Superior temporal gyrus (tissue), 1 donor: ENCODE measurements at regions not wholly inside any gene's neighbourhood (a gene's known extent, or its start where the extent isn't known, plus 50 kb on each side); places are given as distances from the start of the nearest gene placed in this dataset.

Experiments
- DNase-seq: peaks from one replicate; pipeline ENCODE4 v3.0.0-alpha.2; 2016; ENCODE audit errors: extremely low spot score

DNA sequence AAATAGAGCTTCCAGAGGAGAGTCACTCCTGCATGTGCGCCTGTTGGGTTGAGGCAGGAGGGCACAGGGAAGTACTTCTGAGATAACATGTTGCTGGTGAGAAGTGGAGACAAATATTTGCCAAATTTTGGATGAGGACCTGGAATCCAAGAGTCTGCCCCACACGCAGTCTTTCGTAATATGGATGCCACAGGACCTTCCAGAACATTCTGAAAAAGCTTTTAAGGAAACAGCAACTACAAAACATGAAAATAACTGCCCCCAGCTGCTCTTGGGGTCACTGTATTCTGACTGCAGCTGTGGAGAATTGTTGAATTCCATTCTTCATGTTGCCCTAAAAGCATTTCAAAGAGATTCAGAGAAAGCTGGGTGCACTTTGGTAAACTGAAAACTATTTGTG, 227.5 kb downstream of the C1D start:
- no peak for DNase-seq

DNA sequence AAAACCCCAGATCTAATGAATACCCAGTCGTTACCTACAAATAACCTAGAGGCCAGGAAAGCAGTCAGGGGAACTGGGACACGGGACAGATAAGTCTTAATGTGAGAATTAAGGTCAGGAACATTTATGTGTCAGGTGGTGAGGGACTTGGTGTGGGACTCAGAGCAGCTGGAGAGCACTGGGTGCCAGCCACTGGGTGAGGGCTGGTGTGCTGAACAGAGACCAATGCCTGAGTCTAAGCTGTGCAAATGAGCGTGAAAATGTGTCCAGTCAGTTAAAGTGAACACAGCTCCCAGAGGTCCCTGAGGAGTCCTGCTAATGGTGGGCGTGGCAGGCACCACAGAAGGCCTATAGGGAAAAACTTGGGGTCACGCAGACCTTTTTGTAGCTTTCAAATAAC, 225.9 kb downstream of the C1D start:
- no peak for DNase-seq

DNA sequence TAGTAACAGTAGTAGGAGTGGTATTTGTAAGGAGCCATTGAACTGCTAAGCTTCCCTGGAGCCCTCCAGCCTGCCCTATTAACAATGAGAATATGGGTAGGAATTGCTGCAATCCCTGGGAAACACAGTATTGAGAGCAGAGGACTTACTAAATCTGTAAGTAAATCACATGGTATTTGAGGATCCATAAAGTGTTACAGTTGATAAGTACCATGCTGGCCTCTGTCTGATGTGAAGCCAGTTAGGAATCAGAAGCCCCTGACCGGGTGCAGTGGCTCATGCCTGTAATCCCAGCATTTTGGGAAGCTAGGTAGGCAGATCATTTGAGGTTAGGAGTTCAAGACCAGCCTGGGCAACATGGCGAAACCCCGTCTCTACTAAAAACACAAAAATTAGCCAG, 224.6 kb downstream of the C1D start:
- no peak for DNase-seq

DNA sequence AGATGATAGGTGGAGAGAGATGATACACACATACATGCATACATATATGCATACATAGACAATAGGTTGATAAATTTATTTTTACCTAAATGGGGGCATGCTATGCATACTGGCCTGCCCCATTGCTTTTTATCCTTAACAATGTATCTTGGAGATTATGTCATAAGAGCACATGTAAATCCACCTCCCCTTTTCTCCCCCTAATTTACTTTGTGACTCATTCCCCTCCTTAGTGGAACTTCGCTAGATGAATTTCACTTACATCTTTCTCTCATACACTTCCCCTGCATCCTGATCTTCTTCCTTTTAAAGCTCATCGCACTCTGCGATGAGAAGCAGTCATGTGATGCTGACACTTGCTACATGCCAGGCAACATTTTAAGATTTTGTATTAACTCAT, 223.6 kb downstream of the C1D start:
- no peak for DNase-seq

DNA sequence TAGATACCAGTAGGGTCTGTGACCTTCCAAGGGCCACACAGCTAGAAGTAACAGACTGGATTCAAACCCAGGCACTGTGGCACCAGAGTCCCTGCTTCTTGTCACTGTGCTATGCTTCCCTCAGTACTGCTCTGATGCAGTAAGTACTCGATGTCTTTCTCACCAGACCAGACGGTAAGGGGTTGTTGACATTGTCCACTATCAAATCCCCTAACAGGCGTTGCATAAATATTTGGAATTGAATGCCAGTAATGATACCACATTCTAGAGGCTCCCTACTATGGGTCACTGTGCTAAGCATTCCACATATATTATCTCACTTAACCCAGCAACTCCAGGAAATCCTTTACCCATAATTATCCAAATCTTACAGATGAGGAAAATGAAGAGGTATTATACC, 223.1 kb downstream of the C1D start:
- DNase-seq: no peak

DNA sequence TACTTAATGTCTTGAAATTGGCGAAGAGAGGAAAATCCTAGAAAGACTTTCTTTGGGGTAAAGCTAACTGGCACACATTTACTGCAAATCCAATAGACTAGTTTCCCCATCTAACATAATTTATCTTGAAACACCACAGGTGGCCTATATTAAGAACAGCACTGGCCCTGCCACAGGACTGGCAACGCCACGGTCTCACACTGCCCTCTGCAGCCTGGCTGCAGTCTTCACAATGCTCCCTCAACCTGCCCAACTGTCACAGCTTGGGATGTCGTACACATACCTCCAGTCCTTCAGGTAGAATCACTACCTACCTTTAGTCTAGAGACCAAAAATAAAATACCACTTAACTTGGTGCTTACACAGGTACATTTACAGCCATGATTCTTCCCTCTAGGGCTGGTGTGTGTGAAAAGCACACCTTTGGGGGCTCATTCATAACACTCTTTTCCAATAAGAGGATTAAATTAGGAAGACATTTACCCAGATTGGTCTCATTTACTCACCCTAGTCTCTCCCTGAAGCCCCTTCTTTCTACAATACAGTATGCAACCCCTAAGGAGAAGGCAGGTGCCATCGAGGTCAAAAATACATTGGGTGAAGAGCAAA, 222.2 kb downstream of the C1D start:
- DNase-seq: peak; percentile 50

DNA sequence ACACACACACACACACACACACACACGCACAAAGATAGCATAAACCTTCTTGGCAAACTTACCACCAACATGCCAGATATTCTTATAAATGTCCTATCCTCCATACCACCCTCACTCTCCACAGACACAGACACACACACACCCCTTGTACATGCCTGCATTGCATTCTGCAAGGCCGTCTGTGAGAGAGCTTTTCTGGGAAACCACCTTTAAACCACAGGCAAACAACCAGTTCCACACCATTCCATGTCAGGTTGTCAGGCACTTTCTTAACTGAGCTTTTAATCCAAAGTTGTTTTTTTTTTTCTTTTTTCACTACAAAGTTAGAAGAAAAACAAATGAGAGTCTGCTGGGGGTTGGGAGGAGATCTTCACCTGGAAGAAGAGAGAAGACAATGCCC, 221.1 kb downstream of the C1D start:
- no peak for DNase-seq

DNA sequence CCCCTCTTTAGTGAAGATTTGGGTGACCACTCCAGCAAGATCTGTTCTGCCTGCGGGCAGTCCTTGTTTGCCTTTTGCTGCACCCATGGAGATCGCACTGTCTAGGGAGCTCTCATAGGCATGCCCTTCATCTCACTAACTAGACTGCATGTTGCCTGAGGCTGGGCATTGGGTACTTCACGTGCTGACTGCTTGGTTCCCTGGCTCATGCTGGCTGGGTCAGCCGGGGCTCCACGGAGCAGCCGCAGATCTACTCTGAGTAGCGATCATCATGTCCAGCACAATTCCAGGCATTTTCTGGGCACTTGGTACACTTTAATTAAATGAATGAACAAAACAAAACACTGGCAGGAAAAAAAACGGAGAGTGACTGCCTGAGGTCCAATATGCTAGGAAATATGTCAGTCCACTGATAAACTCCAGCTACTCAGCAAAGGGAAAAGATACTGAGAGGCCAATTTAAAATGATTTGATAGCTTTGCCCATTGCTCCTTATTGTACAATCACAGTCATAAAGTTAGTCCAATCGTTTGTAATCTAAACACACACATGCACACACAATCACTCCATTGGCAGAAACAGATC, 220.3 kb downstream of the C1D start:
- no peak for DNase-seq

DNA sequence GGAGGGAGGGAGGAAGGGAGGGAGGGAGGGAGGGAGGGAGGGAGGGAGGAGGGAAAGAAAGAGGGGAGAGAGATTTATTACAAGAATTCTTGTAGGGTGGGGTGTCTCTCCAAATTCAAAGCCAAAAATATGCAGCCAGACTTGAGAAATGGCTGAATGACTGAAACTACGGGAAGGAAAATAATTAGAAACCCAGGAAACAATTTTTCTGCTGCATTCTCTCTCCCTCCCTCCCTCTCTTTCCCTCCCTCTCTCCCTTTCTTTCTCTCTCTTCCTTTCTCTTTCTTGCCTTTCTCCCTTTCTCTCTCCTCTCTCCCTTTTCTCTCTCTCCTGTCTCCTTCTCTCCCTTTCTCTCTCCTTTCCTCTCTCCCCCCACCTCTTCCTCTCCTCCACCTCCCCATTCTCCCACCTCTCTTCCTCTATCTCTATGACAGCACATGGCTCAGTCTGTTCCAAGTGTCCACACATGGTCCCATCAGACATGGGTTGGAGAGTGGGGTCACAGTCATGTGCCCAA, 218.7 kb downstream of the C1D start:
- no peak for DNase-seq

DNA sequence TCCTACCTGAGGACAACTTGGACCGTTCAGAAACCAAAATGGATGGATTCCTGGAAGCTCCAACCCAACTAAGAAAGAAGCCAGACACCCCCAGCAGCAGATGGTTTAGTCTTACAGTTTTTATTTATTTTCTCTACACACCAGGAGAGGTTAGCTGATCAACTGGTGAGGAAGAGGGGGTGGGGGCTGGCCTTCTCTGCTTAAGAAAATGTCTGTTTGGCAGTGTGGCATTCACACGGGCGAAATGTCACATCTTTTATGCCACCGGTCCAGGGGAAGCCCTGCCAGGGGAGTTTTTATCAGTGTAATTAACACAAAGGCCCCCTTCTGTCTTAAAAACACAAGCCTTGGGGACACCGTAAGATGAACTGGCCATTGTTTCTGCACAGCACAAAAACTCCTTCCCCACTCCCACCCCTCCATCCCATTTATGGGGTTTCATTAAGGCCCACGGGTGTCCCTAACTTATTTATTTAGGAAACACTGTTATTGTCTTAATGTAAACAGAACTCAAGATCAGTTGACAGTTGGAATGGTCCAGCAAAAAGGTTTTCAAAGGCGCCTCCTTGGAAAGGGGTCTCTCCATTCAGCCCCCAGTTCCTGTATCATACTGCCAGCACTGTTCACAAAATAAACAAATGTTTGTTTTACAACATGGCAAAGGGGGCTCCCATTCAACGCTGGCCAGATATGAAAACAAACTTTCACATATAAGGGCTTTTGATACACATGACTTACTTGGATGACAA, 217.0 kb downstream of the C1D start:
- DNase-seq: no peak

DNA sequence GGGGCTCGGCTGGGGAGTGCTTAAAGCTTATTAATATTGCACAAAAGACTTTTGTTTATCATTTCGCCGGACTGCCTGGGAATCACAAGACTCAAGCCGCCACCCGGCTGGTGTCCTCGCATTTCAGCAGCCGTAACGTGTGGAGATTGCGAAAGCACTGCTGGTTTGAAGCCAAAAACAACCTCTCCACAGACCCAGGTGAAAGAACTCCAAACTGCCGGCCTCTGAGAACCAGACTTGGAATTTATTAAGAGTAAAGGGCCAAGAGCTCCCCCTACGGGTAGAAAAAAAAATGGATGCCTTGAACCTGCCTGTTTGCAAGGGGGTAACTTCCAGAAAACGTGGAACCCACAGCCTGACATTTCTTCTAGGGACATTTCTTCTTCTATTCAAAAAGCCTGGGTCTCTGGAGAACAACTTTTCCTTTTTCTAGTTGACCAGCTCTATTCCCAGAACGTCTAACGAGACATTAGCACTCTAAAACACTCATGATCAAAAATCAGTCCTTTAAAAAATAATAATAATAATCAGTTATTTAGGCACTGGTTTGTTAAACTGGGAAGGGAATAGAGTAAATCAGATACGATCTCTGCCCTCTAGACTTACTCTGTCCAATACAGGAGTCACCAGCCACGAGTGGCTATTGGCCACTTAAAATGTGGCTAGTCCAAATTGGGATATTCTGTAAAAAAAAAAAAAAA, 216.3 kb downstream of the C1D start:
- peak; percentile 87 for DNase-seq

DNA sequence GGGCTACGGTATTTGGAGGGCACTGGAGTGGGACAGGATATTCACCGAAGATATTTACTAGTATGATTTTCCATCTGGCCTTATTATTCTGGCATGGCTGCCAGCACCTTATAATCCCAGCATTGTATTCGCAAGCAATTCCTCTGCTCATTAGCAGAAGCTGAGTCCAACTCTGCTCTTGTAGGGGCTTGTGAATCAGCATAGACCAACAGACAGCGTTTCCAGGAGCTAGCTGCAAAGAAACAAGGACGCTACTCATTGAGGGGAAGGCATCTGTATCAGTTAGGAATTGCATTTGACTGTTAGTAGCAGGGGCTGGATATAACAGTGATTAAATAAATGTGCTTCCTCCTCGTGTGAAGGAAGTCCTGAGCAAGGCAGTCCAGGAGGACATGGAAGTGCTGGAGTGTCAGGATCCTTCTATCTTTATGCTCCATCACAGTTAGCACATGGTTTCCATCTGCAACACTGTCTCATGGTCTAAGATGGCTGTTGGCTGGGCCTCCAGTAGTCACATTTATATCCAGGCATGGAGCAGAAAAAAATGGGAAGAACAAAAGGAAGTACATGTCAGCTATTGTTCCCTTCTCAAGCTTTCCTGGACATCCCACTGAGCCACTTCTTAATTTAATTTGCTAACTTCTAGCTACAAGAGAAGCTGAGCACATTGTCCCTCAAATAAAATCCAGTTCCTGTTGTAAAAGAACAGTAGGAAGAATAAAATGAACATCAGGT, 214.1 kb downstream of the C1D start:
- no peak for DNase-seq

DNA sequence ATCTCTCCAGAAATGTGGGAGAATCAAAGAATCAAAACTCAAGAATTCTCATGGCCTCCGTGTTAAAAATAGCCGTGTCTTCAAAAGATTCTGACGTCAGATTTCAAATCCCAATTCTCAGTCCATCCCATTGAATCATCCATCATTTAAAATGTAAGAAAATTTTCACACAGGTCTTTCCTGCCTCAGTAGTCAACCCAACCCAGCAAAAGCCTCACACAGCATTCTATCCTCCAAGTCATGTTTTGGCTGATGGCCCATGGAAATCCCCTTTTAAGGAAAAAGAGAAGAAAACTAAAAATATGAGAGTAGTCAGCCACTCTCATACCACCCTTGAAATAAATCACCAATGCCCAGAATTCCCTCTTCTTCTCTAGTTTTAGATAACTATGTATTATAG, 211.8 kb downstream of the C1D start:
- no peak for DNase-seq

DNA sequence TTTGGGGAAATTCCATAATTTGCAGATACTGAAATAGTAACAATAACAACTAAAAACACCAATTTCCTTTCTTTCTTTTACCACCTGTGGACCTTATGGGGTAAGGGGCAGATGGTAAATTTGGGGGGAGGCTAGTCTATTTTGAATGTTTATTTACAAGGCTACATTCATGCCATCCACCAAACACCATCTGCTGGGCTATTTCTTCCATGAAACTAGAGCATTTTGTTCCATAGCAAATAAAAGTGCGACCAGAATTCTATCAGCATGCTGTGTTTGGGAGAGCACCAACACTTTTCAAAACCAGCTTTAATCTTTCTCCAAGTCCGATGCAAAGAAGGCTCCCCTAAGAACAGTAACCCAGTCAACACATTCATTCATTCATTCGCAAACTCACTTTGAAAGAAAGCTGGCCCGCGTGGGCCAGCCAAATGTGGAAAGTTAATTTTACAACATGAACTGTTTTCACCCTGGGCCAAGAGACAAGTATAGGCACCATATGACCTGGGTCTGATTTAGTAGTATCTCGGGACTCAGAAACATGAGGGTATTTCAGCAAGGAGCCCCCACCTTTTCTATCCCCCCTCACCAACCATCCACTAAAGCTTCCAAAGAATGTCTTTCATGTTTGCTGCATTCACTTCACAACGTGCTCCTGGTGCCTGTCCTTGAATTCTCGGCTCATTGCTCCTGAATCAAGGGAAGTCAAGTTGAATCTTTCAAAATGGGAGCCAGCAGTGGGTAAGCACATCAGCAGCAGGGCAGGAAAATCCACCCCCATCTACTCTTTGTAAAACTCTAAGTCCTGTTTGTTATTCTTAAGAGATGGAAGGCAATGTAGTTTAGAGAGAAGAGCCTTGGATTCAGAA, 210.6 kb downstream of the C1D start:
- DNase-seq: no peak

DNA sequence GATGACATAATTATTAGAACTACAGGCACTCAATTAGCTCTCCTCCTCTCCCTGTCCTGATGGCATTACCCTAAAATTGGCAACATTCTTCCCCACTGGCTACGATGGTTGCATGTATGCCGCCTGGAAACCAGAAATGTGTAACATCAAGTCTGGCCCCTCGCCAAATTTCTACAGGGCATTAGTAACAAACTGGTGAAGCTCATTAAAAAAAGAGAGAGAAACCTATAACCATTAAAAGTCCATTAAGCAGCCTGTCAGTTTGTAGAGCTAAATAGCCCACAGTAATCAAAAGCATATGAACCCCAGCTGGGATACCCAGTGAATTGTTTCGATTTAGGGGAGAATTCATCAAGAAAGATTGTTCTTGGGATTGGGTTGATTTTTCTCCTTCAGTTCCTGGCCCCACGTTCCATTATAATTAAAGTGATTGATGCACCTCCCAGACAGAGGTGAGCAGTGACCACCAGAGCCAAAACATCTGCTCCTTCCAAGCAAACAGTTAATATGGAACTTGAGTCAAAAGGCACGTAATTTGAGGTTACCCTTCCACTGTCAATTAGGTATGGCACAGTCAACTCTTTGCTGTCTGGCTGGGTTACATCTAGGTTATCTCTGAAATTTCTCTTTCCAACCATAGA, 208.6 kb downstream of the C1D start:
- DNase-seq: no peak

DNA sequence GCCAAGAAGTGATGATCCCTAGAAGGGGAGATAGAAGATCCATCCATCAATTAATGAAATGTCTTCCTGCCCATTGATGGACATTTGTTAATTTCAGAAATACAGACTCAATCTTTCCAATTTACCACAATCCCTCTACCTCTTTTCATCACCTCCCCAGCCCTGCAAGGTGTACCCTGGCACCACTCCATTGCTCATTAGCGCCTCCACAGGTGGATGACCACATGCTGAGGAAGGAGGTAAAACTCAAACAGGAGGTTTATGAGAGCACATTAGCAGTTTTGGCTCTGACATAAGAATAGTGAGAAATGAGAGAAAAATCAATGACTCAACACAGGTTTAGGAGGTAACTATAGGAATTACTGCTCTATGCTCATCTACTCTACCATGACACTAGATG, 208.0 kb downstream of the C1D start:
- DNase-seq: no peak

DNA sequence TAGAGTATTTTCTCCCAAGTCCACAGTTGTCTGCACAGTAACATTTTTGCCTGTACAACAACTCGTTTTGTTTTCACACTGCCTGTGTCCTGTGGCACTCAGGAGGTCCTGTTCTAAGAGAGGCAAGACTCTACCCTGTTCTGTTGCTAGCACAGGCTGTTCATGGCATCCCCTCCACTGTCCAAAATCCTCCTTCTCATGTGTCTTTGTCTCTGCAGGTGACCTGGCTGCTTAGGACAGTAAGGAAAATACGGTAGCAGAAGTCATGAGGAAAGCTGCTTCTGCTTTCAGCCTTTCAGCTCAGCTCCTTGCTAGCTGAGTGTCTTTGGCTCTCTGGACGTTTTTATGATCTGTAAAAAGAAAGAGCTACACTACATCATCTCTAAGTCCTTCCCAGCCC, 205.9 kb downstream of the C1D start:
- DNase-seq: no peak

DNA sequence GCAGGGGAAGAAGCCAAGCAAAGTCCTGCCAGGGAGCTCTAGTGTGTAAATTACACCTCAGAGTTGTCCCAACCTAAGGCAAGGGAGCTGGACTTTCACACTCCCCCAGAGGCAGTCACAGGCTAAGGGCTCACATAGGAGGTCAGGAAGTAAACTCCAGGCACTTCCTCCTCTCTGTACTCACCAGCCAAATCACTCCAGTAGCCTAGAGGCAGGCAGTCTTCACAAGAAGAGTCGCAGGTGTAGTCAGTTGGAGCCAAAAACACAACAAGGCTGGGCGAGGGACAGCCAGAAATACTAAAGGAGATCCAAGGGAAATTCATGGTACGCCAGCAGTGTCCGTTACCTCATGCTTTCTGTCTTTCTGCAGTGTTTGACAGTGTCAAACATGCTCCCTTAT, 205.0 kb downstream of the C1D start:
- DNase-seq: no peak

DNA sequence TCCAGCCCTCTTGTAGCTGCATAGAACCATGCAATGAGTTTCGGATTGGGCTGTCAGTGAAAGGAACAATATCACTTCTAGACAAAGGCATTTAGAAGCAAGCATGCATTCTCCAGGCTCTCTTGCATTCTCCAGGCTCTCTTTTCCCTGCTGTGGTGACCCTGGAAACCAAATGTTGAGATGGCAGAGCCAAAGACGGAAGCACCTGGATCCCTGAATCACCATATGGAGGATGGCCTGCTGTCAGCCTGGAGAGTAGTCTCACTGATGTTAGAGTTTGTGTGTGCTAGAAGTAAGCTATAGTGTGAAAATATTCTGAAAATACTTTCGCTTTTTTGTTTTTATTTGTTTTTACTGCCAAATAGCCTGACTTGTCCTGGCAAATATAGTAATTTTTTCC, 203.9 kb downstream of the C1D start:
- DNase-seq: no peak

DNA sequence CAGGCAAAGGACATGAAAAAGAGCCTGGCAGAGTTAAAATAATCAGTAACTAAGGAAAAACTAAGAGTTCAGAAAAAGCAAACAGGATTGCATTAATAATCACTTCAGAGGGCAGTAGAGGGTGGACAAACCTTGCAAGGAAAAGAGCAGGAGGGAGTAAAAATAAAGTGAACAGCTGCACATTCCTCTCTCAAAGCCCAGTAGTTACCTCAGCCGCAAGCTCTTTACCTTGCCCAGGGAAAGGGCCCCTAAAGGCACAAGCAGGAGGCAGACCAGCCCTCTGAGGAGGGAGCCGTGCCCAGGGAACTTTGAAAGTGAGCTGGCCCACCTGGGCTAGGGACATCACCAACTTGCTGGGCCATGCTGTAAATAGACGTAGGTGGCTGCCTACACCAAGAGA, 196.9 kb downstream of the C1D start:
- DNase-seq: no peak
